Uterus (tissue), 3 donors: ENCODE measurements at regions not wholly inside any gene's neighbourhood (a gene's known extent, or its start where the extent isn't known, plus 50 kb on each side); places are given as distances from the start of the nearest gene placed in this dataset.

Experiments used
- DNase-seq, 2 donors: peaks; one replicate each; pipeline ENCODE4 v3.0.0-alpha.2; 2019 to 2020
- H3K27ac ChIP-seq, 2 donors: fragments of 200-600 bp; sonication (generic); 1 replicate in 1 of 2; 2 replicates in 1 of 2; pipeline ENCODE4 v1.5.1; 2016 to 2018
- H3K27me3 ChIP-seq, 2 donors: fragments of 200-600 bp; sonication (generic); one replicate each; pipeline ENCODE4 v1.5.1; 2018 to 2019; ENCODE audit warnings: control low read depth in 1 of 2
- H3K36me3 ChIP-seq, 2 donors: fragments of 200-600 bp; sonication (generic); one replicate each; pipeline ENCODE4 v1.5.1; 2019; ENCODE audit warnings: control low read depth in 1 of 2
- H3K4me1 ChIP-seq, 2 donors: fragments of 200-600 bp; sonication (generic); one replicate each; pipeline ENCODE4 v1.5.1; 2018 to 2019; ENCODE audit warnings: control low read depth in 1 of 2
- H3K4me3 ChIP-seq, 2 donors: fragments of 200-600 bp; sonication (generic); 1 replicate in 1 of 2; 2 replicates in 1 of 2; pipeline ENCODE4 v1.5.1; 2018 to 2019; ENCODE audit warnings: mild to moderate bottlenecking in 1 of 2
- H3K9me3 ChIP-seq, 2 donors: fragments of 200-600 bp; sonication (generic); one replicate each; pipeline ENCODE4 v1.5.1; 2019; ENCODE audit warnings: control low read depth in 1 of 2
- POLR2A ChIP-seq, 2 donors: fragments of 450-650 bp; IDR thresholded peaks; one replicate each; pipeline ENCODE4 v1.6.1; 2016; ENCODE audit warnings: antibody characterized with exemption in 2 of 2, mild to moderate bottlenecking in 1 of 2, moderate library complexity in 1 of 2
- intact Hi-C: fragments of 100-400 bp; cut with DNase I; formaldehyde crosslinking; loops from one replicate; pipeline ENCODE4 v1.15.1; 2023; ENCODE audit warnings: low total_unique reads
- TF ChIP-seq, protein P1 (sequence below), 4 experiments: fragments of 200-600 bp in 2 of 4; fragments of 450-650 bp in 2 of 4; sonication (generic) in 2 of 4; IDR thresholded peaks; one replicate each; pipeline ENCODE4 v1.5.1; 2016 to 2019; ENCODE audit warnings: antibody characterized with exemption in 4 of 4, mild to moderate bottlenecking in 2 of 4, moderate library complexity in 1 of 4
- donor health status: DM: yes; HTN: yes; CAD: no.

- no peaks in the 10 kb centered on the region for H3K36me3 ChIP-seq
- no peak for TF ChIP-seq POLR2A (IDR thresholded peaks at IDR 0.05)
- TF ChIP-seq, protein P1, sequence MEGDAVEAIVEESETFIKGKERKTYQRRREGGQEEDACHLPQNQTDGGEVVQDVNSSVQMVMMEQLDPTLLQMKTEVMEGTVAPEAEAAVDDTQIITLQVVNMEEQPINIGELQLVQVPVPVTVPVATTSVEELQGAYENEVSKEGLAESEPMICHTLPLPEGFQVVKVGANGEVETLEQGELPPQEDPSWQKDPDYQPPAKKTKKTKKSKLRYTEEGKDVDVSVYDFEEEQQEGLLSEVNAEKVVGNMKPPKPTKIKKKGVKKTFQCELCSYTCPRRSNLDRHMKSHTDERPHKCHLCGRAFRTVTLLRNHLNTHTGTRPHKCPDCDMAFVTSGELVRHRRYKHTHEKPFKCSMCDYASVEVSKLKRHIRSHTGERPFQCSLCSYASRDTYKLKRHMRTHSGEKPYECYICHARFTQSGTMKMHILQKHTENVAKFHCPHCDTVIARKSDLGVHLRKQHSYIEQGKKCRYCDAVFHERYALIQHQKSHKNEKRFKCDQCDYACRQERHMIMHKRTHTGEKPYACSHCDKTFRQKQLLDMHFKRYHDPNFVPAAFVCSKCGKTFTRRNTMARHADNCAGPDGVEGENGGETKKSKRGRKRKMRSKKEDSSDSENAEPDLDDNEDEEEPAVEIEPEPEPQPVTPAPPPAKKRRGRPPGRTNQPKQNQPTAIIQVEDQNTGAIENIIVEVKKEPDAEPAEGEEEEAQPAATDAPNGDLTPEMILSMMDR (IDR thresholded peaks at IDR 0.05): no peak
- intact Hi-C loops: no loop called here
- no peaks in the 10 kb centered on the region for H3K27me3 ChIP-seq
- H3K9me3 ChIP-seq: no peaks in the 10 kb centered on the region
- no peak for DNase-seq
- no peaks in the 10 kb centered on the region for H3K4me1 ChIP-seq
- H3K4me3 ChIP-seq: no peak overlapping the region
- no peak overlapping the region for H3K27ac ChIP-seq
Measured at GRCh38 chr3:144548346-144548745, 576.7 kb downstream of the DIPK2A start.

DNA sequence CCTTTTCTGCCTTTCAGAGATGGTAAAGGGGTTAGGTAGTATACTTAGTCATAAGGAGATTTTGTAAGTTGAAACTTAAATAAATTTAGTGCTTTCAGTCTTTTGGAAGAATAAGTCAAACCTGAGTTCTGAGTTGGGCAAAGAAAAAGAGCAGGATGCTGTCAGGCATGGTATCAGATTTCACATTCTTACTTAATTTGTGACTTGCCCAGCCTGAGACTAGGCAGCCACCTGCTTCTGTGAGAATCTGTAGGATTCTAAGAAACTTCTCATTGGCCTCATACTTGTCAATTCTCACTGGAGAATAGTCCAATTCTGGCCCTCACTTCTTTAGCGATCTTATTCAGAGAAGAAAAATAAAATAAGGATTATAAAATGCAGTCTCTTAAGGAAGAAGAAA lies 577.5 kb downstream of the DIPK2A start:
- Histone ChIP-seq H3K9me3 (no peaks in the 10 kb centered on the region), H3K4me1 (no peaks in the 10 kb centered on the region), H3K27ac (no peak overlapping the region), H3K27me3 (no peaks in the 10 kb centered on the region), H3K4me3 (no peak overlapping the region), H3K36me3 (no peaks in the 10 kb centered on the region)
- TF ChIP-seq, protein P1 (IDR thresholded peaks at IDR 0.05): no peak
- no peak for TF ChIP-seq POLR2A (IDR thresholded peaks at IDR 0.05)
- intact Hi-C loops: no loop called here
- DNase-seq: no peak

- intact Hi-C loops: no loop called here
Measured at GRCh38 chr3:144552346-144553057, 580.9 kb downstream of the DIPK2A start.

GRCh38 chr3:144553301-144553700 lies 581.7 kb downstream of the DIPK2A start:
- H3K4me1 ChIP-seq: no peaks in the 10 kb centered on the region
- TF ChIP-seq, protein P1 (IDR thresholded peaks at IDR 0.05): no peak
- TF ChIP-seq POLR2A (IDR thresholded peaks at IDR 0.05): no peak
- H3K27me3 ChIP-seq: no peaks in the 10 kb centered on the region
- H3K9me3 ChIP-seq: no peaks in the 10 kb centered on the region
- H3K4me3 ChIP-seq: no peak overlapping the region
- intact Hi-C loops: no loop called here
- no peak for DNase-seq
- no peaks in the 10 kb centered on the region for H3K36me3 ChIP-seq
- H3K27ac ChIP-seq: no peak overlapping the region

More at GRCh38 chr3:144552346-144553057, 580.9 kb downstream of the DIPK2A start:
- Histone ChIP-seq H3K9me3 (no peaks in the 10 kb centered on the region), H3K36me3 (no peaks in the 10 kb centered on the region), H3K4me1 (no peaks in the 10 kb centered on the region), H3K4me3 (no peak overlapping the region), H3K27ac (no peak overlapping the region), H3K27me3 (no peaks in the 10 kb centered on the region)
- TF ChIP-seq, protein P1 (IDR thresholded peaks at IDR 0.05): no peak
- no peak for TF ChIP-seq POLR2A (IDR thresholded peaks at IDR 0.05)
- no peak for DNase-seq

DNA sequence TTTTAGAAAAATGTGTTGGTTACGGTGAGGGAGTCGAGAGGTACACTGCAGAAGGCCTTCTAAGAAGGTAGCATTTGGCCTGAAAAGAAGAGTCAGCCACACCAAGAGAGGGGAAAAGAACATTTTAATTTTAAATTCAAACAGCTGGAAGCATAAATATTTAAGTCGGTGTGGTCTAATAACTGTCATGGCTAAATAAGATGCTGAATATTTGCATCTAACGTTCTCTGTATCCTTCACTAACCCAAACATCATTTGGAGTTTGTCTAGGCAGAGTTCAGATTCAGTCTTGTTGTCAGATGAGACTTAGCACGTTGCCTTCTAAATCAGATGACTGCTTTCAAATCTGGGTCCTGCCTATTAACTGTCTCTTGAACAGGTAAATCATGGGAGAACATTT lies 583.3 kb downstream of the DIPK2A start:
- no peak overlapping the region for H3K27ac ChIP-seq
- H3K4me3 ChIP-seq: no peak overlapping the region
- H3K27me3 ChIP-seq: no peaks in the 10 kb centered on the region
- TF ChIP-seq POLR2A (IDR thresholded peaks at IDR 0.05): no peak
- TF ChIP-seq, protein P1 (IDR thresholded peaks at IDR 0.05): no peak
- no peak for DNase-seq
- no peaks in the 10 kb centered on the region for H3K36me3 ChIP-seq
- intact Hi-C loops: no loop called here
- H3K4me1 ChIP-seq: no peaks in the 10 kb centered on the region
- H3K9me3 ChIP-seq: no peaks in the 10 kb centered on the region
